GM06990 (cell line): ENCODE measurements at regions not wholly inside any gene's neighbourhood (a gene's known extent, or its start where the extent isn't known, plus 50 kb on each side); places are given as distances from the start of the nearest gene placed in this dataset.

Experiments
- DNase-seq: peaks from one replicate; pipeline ENCODE4 v3.0.0-alpha.2; 2011; ENCODE audit not compliant: insufficient read length; ENCODE audit errors: extremely low read depth
- H3K27me3 ChIP-seq: replicated peaks from 2 replicates; pipeline ENCODE4 v1.6.0; 2011; ENCODE audit warnings: low read length; ENCODE audit not compliant: control insufficient read depth, insufficient read depth
- H3K36me3 ChIP-seq: 2 replicates; pipeline ENCODE4 v1.5.1; 2011; ENCODE audit warnings: low read length; ENCODE audit not compliant: control insufficient read depth, insufficient read depth
- H3K4me3 ChIP-seq: replicated peaks from 2 replicates; pipeline ENCODE4 v1.5.1; 2011; ENCODE audit warnings: low read depth, mild to moderate bottlenecking, control low read depth, low read length
- TF ChIP-seq, protein P1 (sequence below): IDR thresholded peaks from 2 replicates; pipeline ENCODE4 v1.5.1; 2011; ENCODE audit warnings: low read length, control low read depth, mild to moderate bottlenecking, inconsistent platforms; ENCODE audit not compliant: insufficient read depth, poor library complexity, severe bottlenecking

DNA sequence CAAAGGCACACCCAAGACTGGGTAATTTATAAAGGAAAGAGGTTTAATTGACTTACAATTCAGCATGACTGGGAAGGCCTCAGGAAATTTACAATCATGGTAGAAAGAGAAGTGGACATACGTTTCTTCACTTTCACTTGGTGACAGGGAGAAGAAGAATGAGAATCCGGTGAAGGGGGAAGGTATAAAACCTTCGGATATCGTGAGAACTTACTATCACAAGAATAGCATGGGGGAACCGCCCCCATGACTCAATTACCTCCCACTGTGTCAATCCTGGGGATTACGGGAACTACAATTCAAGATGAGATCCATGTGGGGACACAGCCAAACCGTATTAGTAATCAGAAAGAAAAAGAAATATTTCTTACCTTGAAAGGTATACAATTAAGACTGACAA is 782.9 kb upstream of the HS3ST1 start:
- TF ChIP-seq, protein P1, sequence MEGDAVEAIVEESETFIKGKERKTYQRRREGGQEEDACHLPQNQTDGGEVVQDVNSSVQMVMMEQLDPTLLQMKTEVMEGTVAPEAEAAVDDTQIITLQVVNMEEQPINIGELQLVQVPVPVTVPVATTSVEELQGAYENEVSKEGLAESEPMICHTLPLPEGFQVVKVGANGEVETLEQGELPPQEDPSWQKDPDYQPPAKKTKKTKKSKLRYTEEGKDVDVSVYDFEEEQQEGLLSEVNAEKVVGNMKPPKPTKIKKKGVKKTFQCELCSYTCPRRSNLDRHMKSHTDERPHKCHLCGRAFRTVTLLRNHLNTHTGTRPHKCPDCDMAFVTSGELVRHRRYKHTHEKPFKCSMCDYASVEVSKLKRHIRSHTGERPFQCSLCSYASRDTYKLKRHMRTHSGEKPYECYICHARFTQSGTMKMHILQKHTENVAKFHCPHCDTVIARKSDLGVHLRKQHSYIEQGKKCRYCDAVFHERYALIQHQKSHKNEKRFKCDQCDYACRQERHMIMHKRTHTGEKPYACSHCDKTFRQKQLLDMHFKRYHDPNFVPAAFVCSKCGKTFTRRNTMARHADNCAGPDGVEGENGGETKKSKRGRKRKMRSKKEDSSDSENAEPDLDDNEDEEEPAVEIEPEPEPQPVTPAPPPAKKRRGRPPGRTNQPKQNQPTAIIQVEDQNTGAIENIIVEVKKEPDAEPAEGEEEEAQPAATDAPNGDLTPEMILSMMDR, result no peak
- no peaks in the 10 kb centered on the region for H3K27me3 ChIP-seq

DNA sequence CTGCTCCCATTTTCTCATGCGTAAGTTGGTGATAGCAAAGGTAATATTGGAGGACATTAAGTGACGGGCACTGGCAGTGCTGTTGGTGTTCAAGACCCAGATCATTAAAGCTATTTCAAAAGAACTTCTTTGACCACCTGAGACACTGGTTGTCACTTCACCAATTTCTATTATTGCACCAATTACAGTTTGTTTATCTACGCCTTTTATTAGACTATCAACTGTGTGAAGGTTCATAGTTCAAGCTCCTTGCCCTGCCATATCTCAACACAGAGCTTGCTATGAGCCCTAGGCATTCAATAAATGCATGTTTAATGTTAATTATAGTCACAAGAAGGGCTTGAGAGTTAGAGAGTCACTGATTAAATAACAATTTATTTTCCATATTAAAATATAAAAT is 778.7 kb upstream of the HS3ST1 start:
- no peak for DNase-seq
- no peak overlapping the region for H3K4me3 ChIP-seq
- no peaks in the 10 kb centered on the region for H3K27me3 ChIP-seq
- no peaks in the 10 kb centered on the region for H3K36me3 ChIP-seq
- TF ChIP-seq, protein P1, result no peak

More for the DNA sequence above, 782.9 kb upstream of the HS3ST1 start:
- H3K36me3 ChIP-seq, result no peaks in the 10 kb centered on the region
- H3K4me3 ChIP-seq, result no peak overlapping the region
- DNase-seq, result no peak

DNA sequence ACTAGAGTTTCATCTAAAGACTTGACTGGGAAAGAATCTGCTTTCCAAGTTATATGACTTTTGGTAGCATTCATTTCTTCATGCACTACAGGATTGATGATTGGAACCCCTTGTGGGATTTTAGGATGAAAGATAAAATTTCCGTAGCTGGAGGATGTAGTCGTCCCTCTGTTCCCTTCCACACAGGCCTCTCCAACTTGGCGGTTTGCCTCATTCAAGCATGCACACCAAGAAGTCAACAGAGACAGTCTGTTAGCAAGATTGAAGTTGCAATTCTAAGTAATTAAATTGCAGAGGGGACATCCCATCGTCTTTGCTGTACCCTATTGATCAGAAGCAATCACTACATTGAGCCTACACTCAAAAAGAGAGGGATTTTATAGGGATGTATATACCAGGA is 777.4 kb upstream of the HS3ST1 start:
- DNase-seq, result no peak
- no peaks in the 10 kb centered on the region for H3K27me3 ChIP-seq
- H3K4me3 ChIP-seq, result no peak overlapping the region
- no peaks in the 10 kb centered on the region for H3K36me3 ChIP-seq
- TF ChIP-seq, protein P1, result no peak

DNA sequence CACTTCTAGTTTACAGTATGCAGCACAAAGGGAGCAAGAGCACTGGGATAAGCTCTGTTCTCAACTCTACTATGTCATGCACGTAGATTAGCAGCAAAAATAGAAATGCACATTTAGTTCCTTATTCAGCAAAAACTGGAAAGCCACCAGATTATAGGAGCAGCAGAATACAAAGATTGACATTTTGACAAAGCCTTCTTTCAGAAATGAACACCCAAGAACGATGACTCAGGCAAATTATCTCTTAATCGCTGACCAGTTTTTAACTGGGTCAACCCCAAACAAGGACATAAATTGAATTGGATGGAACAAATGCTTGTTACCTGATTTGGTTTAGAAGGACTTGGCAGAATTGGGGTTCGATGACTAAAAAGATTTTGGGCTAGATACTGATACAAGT is 775.3 kb upstream of the HS3ST1 start:
- H3K36me3 ChIP-seq, result no peaks in the 10 kb centered on the region
- TF ChIP-seq, protein P1, result no peak
- H3K4me3 ChIP-seq, result no peak overlapping the region
- no peak for DNase-seq
- H3K27me3 ChIP-seq, result no peaks in the 10 kb centered on the region

DNA sequence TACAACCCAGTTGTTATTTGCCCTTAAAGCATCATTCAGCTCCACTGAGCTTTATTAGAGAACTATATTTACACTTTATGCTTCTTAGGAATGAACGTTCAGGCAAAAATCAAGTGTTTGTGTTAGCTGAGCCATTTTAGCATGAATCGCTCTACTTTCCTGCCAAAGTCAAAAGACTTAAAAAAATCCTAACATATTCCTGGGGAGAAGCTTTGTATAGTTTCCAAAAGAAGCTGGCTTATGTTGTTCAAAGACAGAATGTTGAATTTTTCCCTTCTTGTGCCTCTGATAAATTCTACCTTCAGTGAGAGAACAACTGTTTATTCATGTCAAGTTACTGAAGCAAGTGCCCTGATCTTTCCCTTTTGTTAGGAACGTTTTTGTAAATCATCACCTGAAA is 771.5 kb upstream of the HS3ST1 start:
- Histone ChIP-seq H3K36me3 (no peaks in the 10 kb centered on the region), H3K4me3 (no peak overlapping the region), H3K27me3 (no peaks in the 10 kb centered on the region)
- DNase-seq, result no peak
- TF ChIP-seq, protein P1, result no peak

DNA sequence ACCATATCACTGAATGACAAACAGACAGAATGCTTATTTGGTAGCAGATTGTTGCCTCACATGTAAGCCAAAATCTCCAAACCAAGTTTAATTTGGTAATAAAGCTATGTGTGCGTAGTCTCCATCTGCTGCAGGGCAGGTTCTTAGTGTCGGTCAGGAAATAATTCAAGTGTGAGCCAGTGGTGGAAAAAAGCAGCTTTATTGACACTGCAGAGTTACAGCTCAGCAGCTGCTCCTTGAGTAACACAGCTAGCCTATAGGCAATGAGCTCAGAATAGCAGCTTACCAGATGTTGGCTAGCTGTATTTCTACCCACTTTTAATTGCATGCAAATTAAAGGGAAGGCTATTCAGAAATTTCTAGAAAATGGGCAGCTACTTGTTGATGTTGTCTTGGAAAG is 757.8 kb upstream of the HS3ST1 start:
- no peak for DNase-seq
- H3K36me3 ChIP-seq, result no peaks in the 10 kb centered on the region

More for the DNA sequence above, 757.8 kb upstream of the HS3ST1 start:
- H3K27me3 ChIP-seq, result no peaks in the 10 kb centered on the region
- no peak overlapping the region for H3K4me3 ChIP-seq
- TF ChIP-seq, protein P1, result no peak
